HEK293 (cell line): ENCODE measurements at regions not wholly inside any gene's neighbourhood (a gene's known extent, or its start where the extent isn't known, plus 50 kb on each side); places are given as distances from the start of the nearest gene placed in this dataset.

Source experiments
- CTCF ChIA-PET: fragments of 350-600 bp; formaldehyde crosslinking; extraction: SDS; loops from one replicate; lab custom pipeline; 2021; ENCODE audit warnings: antibody characterized with exemption; lab: Yijun Ruan, JAX
- POLR2A ChIA-PET: fragments of 300-600 bp; formaldehyde crosslinking; extraction: SDS; loops from one replicate; lab custom pipeline; 2020; ENCODE audit warnings: antibody characterized with exemption, inconsistent platforms; lab: Yijun Ruan, JAX
- H3K27ac ChIP-seq: fragments of 200-500 bp; sonication (Bioruptor generic); 2 replicates; pipeline ENCODE4 v1.5.1; 2014; ENCODE audit warnings: low read depth, low read length, control low read depth, inconsistent platforms; ENCODE audit errors: extremely low read depth
- H3K36me3 ChIP-seq, 2 experiments: fragments of 200-500 bp in 1 of 2; sonication (Bioruptor generic) in 1 of 2; 1 replicate in 1 of 2; 2 replicates in 1 of 2; pipeline ENCODE4 v1.5.1; 2014 to 2017; ENCODE audit warnings: inconsistent platforms in 2 of 2, low read length in 2 of 2; ENCODE audit not compliant: control insufficient read depth in 2 of 2, insufficient read depth in 1 of 2
- H3K4me1 ChIP-seq: fragments of 200-500 bp; sonication (Bioruptor generic); 2 replicates; pipeline ENCODE4 v1.5.1; 2014; ENCODE audit warnings: mild to moderate bottlenecking, low read length, inconsistent platforms; ENCODE audit not compliant: control insufficient read depth, insufficient read depth
- H3K4me3 ChIP-seq: 2 replicates; pipeline ENCODE4 v1.5.1; 2011; ENCODE audit warnings: low read depth, mild to moderate bottlenecking, control low read depth, low read length, moderate library complexity
- H3K9me3 ChIP-seq: fragments of 200-500 bp; sonication (Bioruptor generic); 2 replicates; pipeline ENCODE4 v1.5.1; 2014; ENCODE audit warnings: low read depth, low read length, inconsistent platforms; ENCODE audit not compliant: control insufficient read depth, insufficient read depth
- HOXC10 ChIP-seq: sonication (generic); formaldehyde crosslinking; IDR thresholded peaks from 2 replicates; pipeline ENCODE4 v1.8.1; 2023; ENCODE audit warnings: mild to moderate bottlenecking, missing genetic modification reagents
- IKZF3 ChIP-seq: fragments of 450-650 bp; IDR thresholded peaks from 2 replicates; pipeline ENCODE4 v1.5.0; 2018; ENCODE audit warnings: missing biosample characterization, mild to moderate bottlenecking, missing genetic modification characterization, moderate library complexity
- OVOL3 ChIP-seq: fragments of 450-650 bp; formaldehyde crosslinking; IDR thresholded peaks from 2 replicates; pipeline ENCODE4 v1.5.1; 2016; ENCODE audit warnings: missing biosample characterization, missing genetic modification characterization
- SP3 ChIP-seq: fragments of 450-650 bp; formaldehyde crosslinking; IDR thresholded peaks from 2 replicates; pipeline ENCODE4 v1.5.1; 2016; ENCODE audit warnings: missing biosample characterization, missing genetic modification characterization
- SP7 ChIP-seq: fragments of 450-650 bp; formaldehyde crosslinking; IDR thresholded peaks from 2 replicates; pipeline ENCODE4 v1.5.1; 2016; ENCODE audit warnings: missing biosample characterization, missing genetic modification characterization
- ZEB2 ChIP-seq: fragments of 450-650 bp; formaldehyde crosslinking; IDR thresholded peaks from 2 replicates; pipeline ENCODE4 v1.5.1; 2016; ENCODE audit warnings: missing biosample characterization, missing genetic modification characterization
- ZIC2 ChIP-seq: fragments of 450-650 bp; formaldehyde crosslinking; IDR thresholded peaks from 2 replicates; pipeline ENCODE4 v1.5.1; 2016; ENCODE audit warnings: missing biosample characterization, missing genetic modification characterization
- ZNF138 ChIP-seq: fragments of 450-650 bp; formaldehyde crosslinking; IDR thresholded peaks from 2 replicates; pipeline ENCODE4 v1.5.1; 2016; ENCODE audit warnings: missing biosample characterization, missing genetic modification characterization, borderline replicate concordance
- ZNF2 ChIP-seq: fragments of 450-650 bp; formaldehyde crosslinking; IDR thresholded peaks from 2 replicates; pipeline ENCODE4 v1.5.1; 2016; ENCODE audit warnings: missing biosample characterization, missing genetic modification characterization
- ZNF274 ChIP-seq, 2 experiments: fragments of 200-500 bp in 1 of 2; fragments of 450-650 bp in 1 of 2; sonication (Bioruptor generic) in 1 of 2; formaldehyde crosslinking in 1 of 2; IDR thresholded peaks; 2 replicates each; pipeline versions ENCODE4 v1.5.1 to v1.6.1; 2014 to 2016; ENCODE audit warnings: borderline replicate concordance in 1 of 2, inconsistent platforms in 1 of 2, low read length in 1 of 2, missing biosample characterization in 1 of 2, missing genetic modification characterization in 1 of 2
- ZNF335 ChIP-seq: fragments of 450-650 bp; formaldehyde crosslinking; conservative IDR thresholded peaks from 2 replicates; pipeline ENCODE4 v1.5.1; 2016; ENCODE audit warnings: missing biosample characterization, missing genetic modification characterization
- ZNF530 ChIP-seq: fragments of 450-650 bp; formaldehyde crosslinking; IDR thresholded peaks from 2 replicates; pipeline ENCODE4 v1.5.1; 2016; ENCODE audit warnings: low read depth, missing biosample characterization, missing genetic modification characterization
- ZNF654 ChIP-seq: fragments of 450-650 bp; formaldehyde crosslinking; IDR thresholded peaks from 2 replicates; pipeline ENCODE4 v1.5.1; 2016; ENCODE audit warnings: low read depth, missing biosample characterization, missing genetic modification characterization
- ZNF660 ChIP-seq: fragments of 450-650 bp; IDR thresholded peaks from 2 replicates; pipeline ENCODE4 v1.5.1; 2018; ENCODE audit warnings: missing biosample characterization, mild to moderate bottlenecking, missing genetic modification characterization
- ZSCAN30 ChIP-seq: fragments of 450-650 bp; IDR thresholded peaks from 2 replicates; pipeline ENCODE4 v1.5.1; 2018; ENCODE audit warnings: missing biosample characterization, mild to moderate bottlenecking, missing genetic modification characterization, moderate library complexity
- TF ChIP-seq, protein P1 (sequence below): fragments of 450-650 bp; formaldehyde crosslinking; IDR thresholded peaks from 2 replicates; pipeline ENCODE4 v1.5.1; 2016; ENCODE audit warnings: missing biosample characterization, missing genetic modification characterization
- TF ChIP-seq, protein P2 (sequence below): fragments of 450-650 bp; formaldehyde crosslinking; IDR thresholded peaks from 2 replicates; pipeline ENCODE4 v1.5.1; 2017; ENCODE audit warnings: missing biosample characterization, missing genetic modification characterization
- TF ChIP-seq, protein P3 (sequence below): fragments of 450-650 bp; formaldehyde crosslinking; IDR thresholded peaks from 2 replicates; pipeline ENCODE4 v1.5.1; 2016; ENCODE audit warnings: missing biosample characterization, missing genetic modification characterization, borderline replicate concordance
- TF ChIP-seq, protein P4 (sequence below): fragments of 450-650 bp; formaldehyde crosslinking; IDR thresholded peaks from 2 replicates; pipeline ENCODE4 v1.5.1; 2016; ENCODE audit warnings: missing biosample characterization, missing genetic modification characterization
- TF ChIP-seq, protein P5 (sequence below): fragments of 450-650 bp; formaldehyde crosslinking; IDR thresholded peaks from 2 replicates; pipeline ENCODE4 v1.5.1; 2016; ENCODE audit warnings: missing biosample characterization, missing genetic modification characterization, borderline replicate concordance

DNA sequence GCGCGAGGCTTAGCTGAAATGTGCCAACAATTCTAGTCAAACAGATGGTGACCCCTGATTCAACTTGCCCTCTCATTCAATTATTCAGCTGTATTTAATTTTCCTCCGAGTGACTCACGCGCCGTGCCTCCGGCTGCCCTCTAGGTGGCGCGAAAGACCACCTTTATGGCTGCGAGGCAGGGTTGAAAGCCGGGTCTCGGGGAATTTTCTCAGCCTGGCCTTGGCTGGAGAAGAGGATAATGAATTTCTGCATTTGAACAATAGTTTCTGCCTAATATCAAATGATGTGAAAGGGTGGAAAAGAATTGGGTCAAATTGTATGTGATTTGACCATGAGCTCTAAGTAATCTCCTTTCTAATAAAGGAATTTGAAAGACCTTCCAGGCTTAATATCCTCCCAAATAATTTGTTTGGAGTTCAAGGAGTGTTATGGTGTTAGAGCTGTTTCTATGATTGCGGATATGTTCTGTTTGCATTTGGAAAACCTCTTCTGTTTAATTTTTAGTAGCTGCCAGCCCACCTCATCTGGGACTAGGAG, 310.9 kb downstream of the ZNF536 start:
- POLR2A ChIA-PET = interaction anchor here (0.5 to 1.1 kb wide), 3 partner anchors 13 to 1914 kb away, joined by 3 to 5 read pairs (median 3); no protein-coding TSS in a partner anchor
- Histone ChIP-seq H3K4me1 (peaks cover 3% of the 10 kb centered on the region; the same call in 1 of the 2 replicates), H3K9me3 (no peaks in the 10 kb centered on the region), H3K27ac (no peak overlapping the region), H3K36me3 (no peaks in the 10 kb centered on the region; a peak in 1 of 3 replicates)
- CTCF ChIA-PET = interaction anchor here (0.6 to 10.7 kb wide), 110 partner anchors 7 to 1920 kb away, joined by 3 to 225 read pairs (median 4); no protein-coding TSS in a partner anchor
- TF ChIP-seq SP3 (tag by site-specific recombination) = 0 out of 2 replicates have a peak, but pooled peaks have one; percentile 21
- TF ChIP-seq ZEB2 = 0 out of 2 replicates have a peak, but pooled peaks have one; percentile 44
- TF ChIP-seq ZNF654 (tag by site-specific recombination) = peak; percentile 99
- peak; percentile 44; the same call in 1 of the 2 replicates for TF ChIP-seq ZSCAN30 (tag by site-specific recombination)
- 0 out of 2 replicates have a peak, but pooled peaks have one; percentile 43 for TF ChIP-seq ZNF2 (tag by site-specific recombination)
- TF ChIP-seq SP7 = no peak
- TF ChIP-seq, protein P1, sequence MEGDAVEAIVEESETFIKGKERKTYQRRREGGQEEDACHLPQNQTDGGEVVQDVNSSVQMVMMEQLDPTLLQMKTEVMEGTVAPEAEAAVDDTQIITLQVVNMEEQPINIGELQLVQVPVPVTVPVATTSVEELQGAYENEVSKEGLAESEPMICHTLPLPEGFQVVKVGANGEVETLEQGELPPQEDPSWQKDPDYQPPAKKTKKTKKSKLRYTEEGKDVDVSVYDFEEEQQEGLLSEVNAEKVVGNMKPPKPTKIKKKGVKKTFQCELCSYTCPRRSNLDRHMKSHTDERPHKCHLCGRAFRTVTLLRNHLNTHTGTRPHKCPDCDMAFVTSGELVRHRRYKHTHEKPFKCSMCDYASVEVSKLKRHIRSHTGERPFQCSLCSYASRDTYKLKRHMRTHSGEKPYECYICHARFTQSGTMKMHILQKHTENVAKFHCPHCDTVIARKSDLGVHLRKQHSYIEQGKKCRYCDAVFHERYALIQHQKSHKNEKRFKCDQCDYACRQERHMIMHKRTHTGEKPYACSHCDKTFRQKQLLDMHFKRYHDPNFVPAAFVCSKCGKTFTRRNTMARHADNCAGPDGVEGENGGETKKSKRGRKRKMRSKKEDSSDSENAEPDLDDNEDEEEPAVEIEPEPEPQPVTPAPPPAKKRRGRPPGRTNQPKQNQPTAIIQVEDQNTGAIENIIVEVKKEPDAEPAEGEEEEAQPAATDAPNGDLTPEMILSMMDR = peak; percentile 90
- 0 out of 2 replicates have a peak, but pooled peaks have one; percentile 16 for TF ChIP-seq IKZF3
- TF ChIP-seq, protein P2, sequence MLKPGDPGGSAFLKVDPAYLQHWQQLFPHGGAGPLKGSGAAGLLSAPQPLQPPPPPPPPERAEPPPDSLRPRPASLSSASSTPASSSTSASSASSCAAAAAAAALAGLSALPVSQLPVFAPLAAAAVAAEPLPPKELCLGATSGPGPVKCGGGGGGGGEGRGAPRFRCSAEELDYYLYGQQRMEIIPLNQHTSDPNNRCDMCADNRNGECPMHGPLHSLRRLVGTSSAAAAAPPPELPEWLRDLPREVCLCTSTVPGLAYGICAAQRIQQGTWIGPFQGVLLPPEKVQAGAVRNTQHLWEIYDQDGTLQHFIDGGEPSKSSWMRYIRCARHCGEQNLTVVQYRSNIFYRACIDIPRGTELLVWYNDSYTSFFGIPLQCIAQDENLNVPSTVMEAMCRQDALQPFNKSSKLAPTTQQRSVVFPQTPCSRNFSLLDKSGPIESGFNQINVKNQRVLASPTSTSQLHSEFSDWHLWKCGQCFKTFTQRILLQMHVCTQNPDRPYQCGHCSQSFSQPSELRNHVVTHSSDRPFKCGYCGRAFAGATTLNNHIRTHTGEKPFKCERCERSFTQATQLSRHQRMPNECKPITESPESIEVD = 0 out of 2 replicates have a peak, but pooled peaks have one; percentile 13
- peak; percentile 93 for TF ChIP-seq ZNF660 (tag by site-specific recombination)
- TF ChIP-seq, protein P3, sequence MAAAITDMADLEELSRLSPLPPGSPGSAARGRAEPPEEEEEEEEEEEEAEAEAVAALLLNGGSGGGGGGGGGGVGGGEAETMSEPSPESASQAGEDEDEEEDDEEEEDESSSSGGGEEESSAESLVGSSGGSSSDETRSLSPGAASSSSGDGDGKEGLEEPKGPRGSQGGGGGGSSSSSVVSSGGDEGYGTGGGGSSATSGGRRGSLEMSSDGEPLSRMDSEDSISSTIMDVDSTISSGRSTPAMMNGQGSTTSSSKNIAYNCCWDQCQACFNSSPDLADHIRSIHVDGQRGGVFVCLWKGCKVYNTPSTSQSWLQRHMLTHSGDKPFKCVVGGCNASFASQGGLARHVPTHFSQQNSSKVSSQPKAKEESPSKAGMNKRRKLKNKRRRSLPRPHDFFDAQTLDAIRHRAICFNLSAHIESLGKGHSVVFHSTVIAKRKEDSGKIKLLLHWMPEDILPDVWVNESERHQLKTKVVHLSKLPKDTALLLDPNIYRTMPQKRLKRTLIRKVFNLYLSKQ (tag by site-specific recombination) = no peak
- no peak for TF ChIP-seq ZNF530
- no peak for TF ChIP-seq ZIC2 (tag by site-specific recombination)
- TF ChIP-seq, all 188 proteins: peak for 9
- no peak overlapping the region for H3K4me3 ChIP-seq

DNA sequence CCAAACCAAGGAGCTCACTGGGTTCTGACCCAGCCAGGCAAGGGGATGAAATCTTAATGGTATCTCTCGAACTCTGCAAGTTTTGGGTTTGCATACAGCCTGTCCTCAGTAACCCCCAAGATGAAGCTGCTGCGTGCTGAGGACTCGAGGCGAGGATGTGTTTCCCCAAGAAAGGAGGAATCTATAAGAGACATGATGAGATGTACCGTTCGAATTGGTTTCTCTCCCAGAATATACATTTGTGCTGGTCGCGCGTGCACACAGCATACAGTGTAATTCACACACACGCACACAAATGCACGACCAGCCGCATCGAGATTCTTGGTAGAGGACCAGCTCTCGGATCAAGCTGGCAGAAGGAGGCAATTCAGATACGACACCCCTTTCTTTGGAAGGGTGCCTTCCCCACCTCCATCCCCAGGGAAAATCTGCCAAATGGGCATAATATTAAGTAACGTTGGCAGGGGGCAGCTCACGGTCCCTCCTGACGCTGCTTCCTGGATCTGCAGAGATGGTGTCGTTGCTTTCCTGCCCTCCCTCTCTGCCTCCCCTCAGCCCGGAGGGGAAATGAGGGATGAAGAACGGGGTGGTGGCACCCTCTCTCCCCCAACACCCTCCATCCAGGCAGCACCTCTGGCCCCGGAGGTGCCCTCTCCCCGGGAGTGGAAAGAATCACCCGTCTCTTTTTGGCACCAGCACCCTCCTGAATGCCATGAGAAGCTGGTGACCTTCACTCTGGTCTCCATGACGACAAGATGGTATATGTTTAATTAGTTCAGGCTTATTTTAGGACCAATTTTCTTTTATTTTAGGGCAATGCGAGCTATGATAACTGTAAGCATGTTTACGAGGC, 310.2 kb downstream of the ZNF536 start:
- Histone ChIP-seq H3K36me3 (no peaks in the 10 kb centered on the region; a peak in 1 of 3 replicates), H3K27ac (no peak overlapping the region), H3K4me3 (no peak overlapping the region), H3K9me3 (no peaks in the 10 kb centered on the region), H3K4me1 (peaks cover 3% of the 10 kb centered on the region; the same call in 1 of the 2 replicates)
- POLR2A ChIA-PET = interaction anchor here (1.1 kb wide), 1 partner anchor 19 kb away, joined by 5 read pairs; no protein-coding TSS in a partner anchor
- CTCF ChIA-PET = interaction anchor here (0.6 to 10.7 kb wide), 96 partner anchors 8 to 1887 kb away, joined by 3 to 225 read pairs (median 4); no protein-coding TSS in a partner anchor
- TF ChIP-seq ZNF654 (tag by site-specific recombination) (no peak), ZNF335 (tag by site-specific recombination) (peak; percentile 55; the same call in 1 of the 2 replicates), ZNF274 (IDR thresholded peaks at IDR 0.05; ENCODE audit: low read length) (no peak), ZNF274 (tag by site-specific recombination; IDR thresholded peaks at IDR 0.05; ENCODE audit: borderline replicate concordance) (no peak), HOXC10 (CRISPR knock-in tag) (no peak), ZNF138 (no peak), OVOL3 (no peak)
- TF ChIP-seq, protein P4, sequence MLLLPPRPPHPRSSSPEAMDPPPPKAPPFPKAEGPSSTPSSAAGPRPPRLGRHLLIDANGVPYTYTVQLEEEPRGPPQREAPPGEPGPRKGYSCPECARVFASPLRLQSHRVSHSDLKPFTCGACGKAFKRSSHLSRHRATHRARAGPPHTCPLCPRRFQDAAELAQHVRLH (tag by site-specific recombination) = no peak
- TF ChIP-seq, protein P5, sequence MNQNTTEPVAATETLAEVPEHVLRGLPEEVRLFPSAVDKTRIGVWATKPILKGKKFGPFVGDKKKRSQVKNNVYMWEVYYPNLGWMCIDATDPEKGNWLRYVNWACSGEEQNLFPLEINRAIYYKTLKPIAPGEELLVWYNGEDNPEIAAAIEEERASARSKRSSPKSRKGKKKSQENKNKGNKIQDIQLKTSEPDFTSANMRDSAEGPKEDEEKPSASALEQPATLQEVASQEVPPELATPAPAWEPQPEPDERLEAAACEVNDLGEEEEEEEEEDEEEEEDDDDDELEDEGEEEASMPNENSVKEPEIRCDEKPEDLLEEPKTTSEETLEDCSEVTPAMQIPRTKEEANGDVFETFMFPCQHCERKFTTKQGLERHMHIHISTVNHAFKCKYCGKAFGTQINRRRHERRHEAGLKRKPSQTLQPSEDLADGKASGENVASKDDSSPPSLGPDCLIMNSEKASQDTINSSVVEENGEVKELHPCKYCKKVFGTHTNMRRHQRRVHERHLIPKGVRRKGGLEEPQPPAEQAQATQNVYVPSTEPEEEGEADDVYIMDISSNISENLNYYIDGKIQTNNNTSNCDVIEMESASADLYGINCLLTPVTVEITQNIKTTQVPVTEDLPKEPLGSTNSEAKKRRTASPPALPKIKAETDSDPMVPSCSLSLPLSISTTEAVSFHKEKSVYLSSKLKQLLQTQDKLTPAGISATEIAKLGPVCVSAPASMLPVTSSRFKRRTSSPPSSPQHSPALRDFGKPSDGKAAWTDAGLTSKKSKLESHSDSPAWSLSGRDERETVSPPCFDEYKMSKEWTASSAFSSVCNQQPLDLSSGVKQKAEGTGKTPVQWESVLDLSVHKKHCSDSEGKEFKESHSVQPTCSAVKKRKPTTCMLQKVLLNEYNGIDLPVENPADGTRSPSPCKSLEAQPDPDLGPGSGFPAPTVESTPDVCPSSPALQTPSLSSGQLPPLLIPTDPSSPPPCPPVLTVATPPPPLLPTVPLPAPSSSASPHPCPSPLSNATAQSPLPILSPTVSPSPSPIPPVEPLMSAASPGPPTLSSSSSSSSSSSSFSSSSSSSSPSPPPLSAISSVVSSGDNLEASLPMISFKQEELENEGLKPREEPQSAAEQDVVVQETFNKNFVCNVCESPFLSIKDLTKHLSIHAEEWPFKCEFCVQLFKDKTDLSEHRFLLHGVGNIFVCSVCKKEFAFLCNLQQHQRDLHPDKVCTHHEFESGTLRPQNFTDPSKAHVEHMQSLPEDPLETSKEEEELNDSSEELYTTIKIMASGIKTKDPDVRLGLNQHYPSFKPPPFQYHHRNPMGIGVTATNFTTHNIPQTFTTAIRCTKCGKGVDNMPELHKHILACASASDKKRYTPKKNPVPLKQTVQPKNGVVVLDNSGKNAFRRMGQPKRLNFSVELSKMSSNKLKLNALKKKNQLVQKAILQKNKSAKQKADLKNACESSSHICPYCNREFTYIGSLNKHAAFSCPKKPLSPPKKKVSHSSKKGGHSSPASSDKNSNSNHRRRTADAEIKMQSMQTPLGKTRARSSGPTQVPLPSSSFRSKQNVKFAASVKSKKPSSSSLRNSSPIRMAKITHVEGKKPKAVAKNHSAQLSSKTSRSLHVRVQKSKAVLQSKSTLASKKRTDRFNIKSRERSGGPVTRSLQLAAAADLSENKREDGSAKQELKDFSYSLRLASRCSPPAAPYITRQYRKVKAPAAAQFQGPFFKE = 0 out of 2 replicates have a peak, but pooled peaks have one; percentile 39
